SK-N-MC (cell line): ENCODE measurements at regions not wholly inside any gene's neighbourhood (a gene's known extent, or its start where the extent isn't known, plus 50 kb on each side); places are given as distances from the start of the nearest gene placed in this dataset.

Source experiments
- EZH2 ChIP-seq: fragments of 200-600 bp; sonication (generic); IDR thresholded peaks from one replicate; pipeline ENCODE4 v1.6.1; 2017; ENCODE audit warnings: antibody characterized with exemption
- FOXP2 ChIP-seq: optimal IDR thresholded peaks from 2 replicates; pipeline ENCODE3; 2011; ENCODE audit warnings: mild to moderate bottlenecking, moderate library complexity; ENCODE audit not compliant: insufficient read depth; ENCODE audit errors: extremely low read length, control extremely low read depth
- POLR2AphosphoS5 ChIP-seq: IDR thresholded peaks from 2 replicates; pipeline ENCODE4 v1.6.1; 2012; ENCODE audit warnings: mild to moderate bottlenecking, low read depth, low read length, borderline replicate concordance

DNA sequence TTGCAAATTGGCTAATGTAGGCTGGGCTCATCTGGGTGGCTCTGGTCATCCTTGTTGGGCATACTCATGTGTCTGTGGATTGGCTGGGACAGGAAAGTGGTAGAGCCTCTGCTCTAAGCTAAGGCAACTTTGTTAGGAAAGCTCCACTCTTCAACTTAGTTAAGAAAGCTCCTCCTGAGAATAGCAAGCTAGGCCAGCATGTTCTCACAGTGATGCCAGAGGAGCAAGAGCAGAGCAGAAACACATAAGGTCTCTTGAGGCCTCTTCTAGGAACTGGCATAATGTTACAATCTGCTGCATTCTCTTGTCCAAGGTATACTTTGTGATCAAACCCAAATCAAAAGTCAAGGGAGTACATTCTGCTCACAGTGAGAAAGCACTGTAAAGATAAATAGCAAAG is 158.6 kb upstream of the RORA start:
- TF ChIP-seq EZH2 (no peak), POLR2AphosphoS5 (no peak), FOXP2 (no peak)
